ENCODE measurements at regions not wholly inside any gene's neighbourhood (a gene's known extent, or its start where the extent isn't known, plus 50 kb on each side); places are given as distances from the start of the nearest gene placed in this dataset.

DNA sequence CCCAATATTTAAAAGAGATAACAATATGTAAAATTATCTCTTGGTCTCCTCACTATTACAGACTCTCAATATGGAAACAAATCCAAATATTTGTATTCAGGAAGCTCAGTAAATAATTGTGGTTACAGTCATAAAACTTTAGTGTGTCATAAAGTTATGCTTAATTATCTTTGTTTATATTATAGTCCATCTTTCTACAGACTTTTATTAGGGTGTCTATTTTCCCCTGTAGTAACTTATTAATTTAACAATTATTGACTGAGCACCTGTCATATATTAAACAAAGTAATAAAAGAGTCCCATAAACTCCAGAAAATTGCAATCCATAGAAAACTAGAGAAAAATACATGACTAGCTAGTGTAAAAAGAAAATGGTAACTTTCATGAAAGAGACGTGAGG, 61.6 kb upstream of the GPM6A start:
- TF ChIP-seq, protein P1, sequence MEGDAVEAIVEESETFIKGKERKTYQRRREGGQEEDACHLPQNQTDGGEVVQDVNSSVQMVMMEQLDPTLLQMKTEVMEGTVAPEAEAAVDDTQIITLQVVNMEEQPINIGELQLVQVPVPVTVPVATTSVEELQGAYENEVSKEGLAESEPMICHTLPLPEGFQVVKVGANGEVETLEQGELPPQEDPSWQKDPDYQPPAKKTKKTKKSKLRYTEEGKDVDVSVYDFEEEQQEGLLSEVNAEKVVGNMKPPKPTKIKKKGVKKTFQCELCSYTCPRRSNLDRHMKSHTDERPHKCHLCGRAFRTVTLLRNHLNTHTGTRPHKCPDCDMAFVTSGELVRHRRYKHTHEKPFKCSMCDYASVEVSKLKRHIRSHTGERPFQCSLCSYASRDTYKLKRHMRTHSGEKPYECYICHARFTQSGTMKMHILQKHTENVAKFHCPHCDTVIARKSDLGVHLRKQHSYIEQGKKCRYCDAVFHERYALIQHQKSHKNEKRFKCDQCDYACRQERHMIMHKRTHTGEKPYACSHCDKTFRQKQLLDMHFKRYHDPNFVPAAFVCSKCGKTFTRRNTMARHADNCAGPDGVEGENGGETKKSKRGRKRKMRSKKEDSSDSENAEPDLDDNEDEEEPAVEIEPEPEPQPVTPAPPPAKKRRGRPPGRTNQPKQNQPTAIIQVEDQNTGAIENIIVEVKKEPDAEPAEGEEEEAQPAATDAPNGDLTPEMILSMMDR (conservative IDR thresholded peaks at IDR 0.05 in 1 of 2, IDR thresholded peaks at IDR 0.05 in 1 of 2; ENCODE audit: extremely low read depth in 1 of 2, insufficient read depth in 1 of 2, low read depth in 1 of 2, low read length in 2 of 2), result no peak
- TF ChIP-seq EZH2 (IDR thresholded peaks at IDR 0.05; ENCODE audit: borderline replicate concordance, low read length), result no peak

Measured in mammary epithelial cell (primary cell).